ENCODE measurements at regions not wholly inside any gene's neighbourhood (a gene's known extent, or its start where the extent isn't known, plus 50 kb on each side); places are given as distances from the start of the nearest gene placed in this dataset.

GRCh38 chr4:59374416-59374815, 1825.7 kb upstream of the ADGRL3 start:
- no peak for TF ChIP-seq CTCF (IDR thresholded peaks at IDR 0.05; ENCODE audit: unreplicated experiment)
- H3K36me3 Mint-ChIP-seq, result no peaks in the 10 kb centered on the region
- peaks cover 34% of the 10 kb centered on the region for H3K9me3 Mint-ChIP-seq
- H3K4me3 Mint-ChIP-seq, result no peak overlapping the region
- DNase-seq (ENCODE audit: low spot score in 2 of 2, unreplicated experiment in 2 of 2), result no peak
- H3K27ac Mint-ChIP-seq, result no peak overlapping the region
- no peaks in the 10 kb centered on the region for H3K27me3 Mint-ChIP-seq (ENCODE audit: low read depth)
- no peaks in the 10 kb centered on the region for H3K4me1 Mint-ChIP-seq

GRCh38 chr4:59380841-59381366, 1819.2 kb upstream of the ADGRL3 start:
- no peak for TF ChIP-seq CTCF (IDR thresholded peaks at IDR 0.05; ENCODE audit: unreplicated experiment)
- Mint-ChIP-seq H3K27me3 (ENCODE audit: low read depth) (no peaks in the 10 kb centered on the region), H3K4me1 (peaks cover 1% of the 10 kb centered on the region), H3K9me3 (peaks cover 31% of the 10 kb centered on the region), H3K27ac (no peak overlapping the region), H3K4me3 (no peak overlapping the region), H3K36me3 (no peaks in the 10 kb centered on the region)
- no peak for DNase-seq (ENCODE audit: low spot score in 2 of 2, unreplicated experiment in 2 of 2)

GRCh38 chr4:59381591-59381990, 1818.5 kb upstream of the ADGRL3 start:
- no peaks in the 10 kb centered on the region for H3K36me3 Mint-ChIP-seq
- H3K4me3 Mint-ChIP-seq, result no peak overlapping the region
- H3K9me3 Mint-ChIP-seq, result peaks cover 26% of the 10 kb centered on the region
- no peaks in the 10 kb centered on the region for H3K27me3 Mint-ChIP-seq (ENCODE audit: low read depth)
- peaks cover 1% of the 10 kb centered on the region for H3K4me1 Mint-ChIP-seq
- DNase-seq (ENCODE audit: low spot score in 2 of 2, unreplicated experiment in 2 of 2), result no peak
- no peak overlapping the region for H3K27ac Mint-ChIP-seq
- TF ChIP-seq CTCF (IDR thresholded peaks at IDR 0.05; ENCODE audit: unreplicated experiment), result no peak

- Mint-ChIP-seq H3K36me3 (peaks cover 2% of the 10 kb centered on the region), H3K4me1 (no peaks in the 10 kb centered on the region), H3K9me3 (peaks cover 5% of the 10 kb centered on the region), H3K4me3 (no peak overlapping the region), H3K27ac (no peak overlapping the region), H3K27me3 (ENCODE audit: low read depth) (no peaks in the 10 kb centered on the region)
- no peak for DNase-seq (ENCODE audit: low spot score in 2 of 2, unreplicated experiment in 2 of 2)
- TF ChIP-seq CTCF (IDR thresholded peaks at IDR 0.05; ENCODE audit: unreplicated experiment), result no peak
These were observed 1812.1 kb upstream of the ADGRL3 start for GRCh38 chr4:59387759-59388758.

- Mint-ChIP-seq H3K4me1 (peaks cover 4% of the 10 kb centered on the region), H3K27me3 (ENCODE audit: low read depth) (no peaks in the 10 kb centered on the region), H3K4me3 (no peak overlapping the region), H3K9me3 (peaks cover 17% of the 10 kb centered on the region), H3K36me3 (peaks cover 4% of the 10 kb centered on the region), H3K27ac (no peak overlapping the region)
- TF ChIP-seq CTCF (IDR thresholded peaks at IDR 0.05; ENCODE audit: unreplicated experiment), result no peak
- DNase-seq (ENCODE audit: low spot score in 2 of 2, unreplicated experiment in 2 of 2), result no peak
These were observed 1806.3 kb upstream of the ADGRL3 start for GRCh38 chr4:59393780-59394179.

Measured in mesothelial cell of epicardium (in vitro differentiated cells).